ENCODE measurements at regions not wholly inside any gene's neighbourhood (a gene's known extent, or its start where the extent isn't known, plus 50 kb on each side); places are given as distances from the start of the nearest gene placed in this dataset.
"Not testable (repeated sequence)": the region's sequence is repeated elsewhere in the genome, so short reads cannot be mapped to it uniquely, and the experiment has no call there.

DNA sequence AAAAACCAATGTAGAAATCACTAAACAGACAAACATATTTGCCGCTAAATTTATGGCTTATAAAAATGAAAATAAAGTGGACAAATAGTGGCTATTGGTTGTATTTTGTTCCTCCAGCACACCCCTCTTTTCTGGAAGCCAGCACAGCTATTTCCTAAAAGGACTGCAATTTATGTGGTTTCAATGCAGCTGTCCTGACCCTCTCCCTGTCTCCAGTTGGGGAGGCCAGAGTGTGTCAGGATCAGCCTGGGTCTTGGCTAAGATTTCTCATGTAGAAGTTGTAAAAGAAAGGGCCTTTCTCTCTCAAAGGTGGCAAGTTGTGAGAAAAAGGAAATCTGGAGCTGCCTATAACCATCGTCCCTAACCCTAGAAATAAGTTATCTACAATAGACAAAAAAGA, 165.6 kb downstream of the ALDH8A1 start:
- DNase-seq (ENCODE audit: low read depth) = no peak

DNA sequence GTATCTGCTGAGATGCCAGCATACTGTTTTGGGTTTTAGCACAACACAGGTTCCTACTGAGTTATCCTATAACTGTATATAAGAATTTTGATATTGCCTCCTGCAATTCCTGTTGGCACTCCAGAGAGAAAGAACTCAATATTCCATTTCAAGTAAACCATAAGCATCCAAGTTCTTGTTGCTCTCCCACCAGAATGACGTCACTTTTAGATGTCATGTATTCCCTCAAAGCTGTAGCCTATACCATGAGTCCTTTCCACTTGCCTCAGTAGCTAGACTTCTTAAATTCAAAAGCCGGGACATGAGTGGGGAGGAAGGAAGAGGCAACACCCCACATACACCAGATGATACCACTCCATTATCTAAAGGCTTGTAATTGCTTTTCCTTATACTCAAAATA, 171.5 kb downstream of the ALDH8A1 start:
- no peak for DNase-seq (ENCODE audit: low read depth)

DNA sequence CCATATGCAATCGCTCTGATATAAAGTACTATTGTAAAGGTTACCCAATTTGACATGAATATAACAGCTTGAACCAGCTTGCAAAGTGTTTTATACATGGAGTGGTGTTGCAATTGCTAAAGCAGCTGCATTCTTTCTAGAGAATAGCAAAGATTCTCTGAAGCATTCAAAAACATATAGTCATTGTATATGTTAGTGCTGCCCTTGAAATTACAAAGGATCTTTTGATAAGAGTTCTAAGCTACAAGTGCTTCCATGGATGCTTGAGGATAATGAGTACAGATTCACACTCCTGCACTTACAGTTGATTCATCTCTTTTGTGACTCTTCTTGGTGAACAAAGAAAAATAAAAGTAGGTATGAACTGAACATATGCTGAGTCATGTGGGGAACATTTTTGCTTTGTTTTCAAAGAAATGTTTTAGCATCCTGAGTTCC, 175.7 kb downstream of the ALDH8A1 start:
- DNase-seq (ENCODE audit: low read depth) = no peak

DNA sequence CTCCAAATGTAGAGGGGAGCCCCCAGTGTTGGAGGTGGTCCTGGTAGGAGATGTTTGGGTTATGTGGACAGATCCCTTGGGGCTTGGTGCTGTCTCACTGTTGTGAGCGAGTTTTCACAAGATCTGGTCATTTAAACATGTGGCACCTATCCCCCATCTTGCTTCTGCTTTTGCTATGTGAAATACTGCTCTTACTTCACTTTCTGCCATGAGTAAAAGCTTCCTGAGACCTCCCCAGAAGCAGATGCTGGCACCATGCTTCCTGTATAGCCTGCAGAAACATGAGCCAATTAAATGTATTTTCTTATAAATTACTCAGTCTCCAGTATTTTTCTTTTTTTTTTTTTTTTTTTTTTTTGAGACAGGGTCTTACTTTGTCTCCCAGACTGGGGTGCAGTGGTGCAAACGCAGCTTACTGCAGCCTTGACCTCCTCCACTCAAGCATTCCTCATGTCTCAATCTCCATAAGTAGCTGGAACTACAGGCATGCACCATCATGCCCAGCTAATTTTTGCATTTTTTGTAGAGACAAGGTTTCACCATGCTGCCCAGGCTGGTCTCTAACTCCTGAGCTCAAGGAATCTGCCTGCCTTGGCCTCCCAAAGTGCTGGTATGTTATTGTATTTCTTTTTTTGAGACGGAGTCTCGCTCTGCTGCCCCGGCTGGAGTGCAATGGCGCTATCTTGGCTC, 177.1 kb downstream of the ALDH8A1 start:
- DNase-seq (ENCODE audit: low read depth) = no peak

DNA sequence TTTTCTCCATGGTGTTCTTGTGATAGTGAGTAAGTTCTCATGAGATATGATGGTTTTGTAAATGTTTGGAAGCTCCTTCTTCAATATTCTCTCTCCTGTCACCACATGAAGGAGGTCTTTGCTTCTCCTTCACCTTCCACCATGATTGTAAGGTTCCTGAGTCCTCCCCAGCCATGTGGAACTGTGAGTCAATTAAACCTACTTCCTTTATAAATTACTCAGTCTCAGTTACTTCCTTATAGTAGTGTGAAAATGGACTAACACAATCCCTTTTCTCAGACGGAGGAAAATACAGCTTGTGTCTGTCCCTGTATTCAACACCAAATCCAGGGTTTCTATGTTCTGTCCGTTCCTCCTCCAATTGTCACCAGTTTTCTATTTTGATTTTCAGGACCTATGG, 181.0 kb downstream of the ALDH8A1 start:
- DNase-seq (ENCODE audit: low read depth) = no peak

DNA sequence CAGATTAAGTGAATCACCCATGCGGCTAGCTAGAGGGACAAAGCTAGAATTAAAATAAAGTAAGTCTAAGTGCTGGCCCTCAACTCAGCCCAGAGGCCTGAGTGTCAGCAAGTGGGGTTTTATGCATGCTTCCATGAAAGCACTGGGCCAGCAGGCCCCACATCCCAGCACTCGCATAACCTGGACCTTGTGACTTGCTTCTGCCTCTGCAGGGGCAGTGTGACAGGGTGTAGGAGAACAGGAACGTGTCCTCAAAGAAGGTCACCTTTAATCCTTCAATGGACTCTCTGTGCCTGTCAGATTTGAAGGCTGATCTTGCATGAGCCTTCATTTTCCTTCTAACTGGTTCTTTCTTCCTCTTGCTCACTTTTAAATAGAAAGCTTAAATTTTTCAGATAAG, 183.4 kb downstream of the ALDH8A1 start:
- no peak for DNase-seq (ENCODE audit: low read depth)

DNA sequence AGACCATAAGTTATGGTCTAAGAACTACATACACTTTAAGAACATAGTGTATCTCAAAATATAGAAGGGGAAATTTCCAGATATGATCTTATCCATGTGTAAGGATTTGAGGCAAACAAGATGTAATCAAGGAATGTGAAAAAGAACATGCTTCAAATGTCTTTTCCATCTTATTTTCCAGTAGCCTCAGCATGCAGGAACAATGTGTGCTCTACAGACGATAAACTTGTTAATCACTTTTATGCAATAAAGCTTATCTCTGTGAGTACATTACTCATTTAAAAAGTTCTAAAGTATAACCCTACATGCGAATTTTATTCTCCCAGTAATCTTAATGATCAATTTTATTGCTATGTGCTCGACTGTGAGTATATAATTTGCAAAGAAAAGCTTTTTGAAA, 185.2 kb downstream of the ALDH8A1 start:
- DNase-seq (ENCODE audit: low read depth) = no peak

DNA sequence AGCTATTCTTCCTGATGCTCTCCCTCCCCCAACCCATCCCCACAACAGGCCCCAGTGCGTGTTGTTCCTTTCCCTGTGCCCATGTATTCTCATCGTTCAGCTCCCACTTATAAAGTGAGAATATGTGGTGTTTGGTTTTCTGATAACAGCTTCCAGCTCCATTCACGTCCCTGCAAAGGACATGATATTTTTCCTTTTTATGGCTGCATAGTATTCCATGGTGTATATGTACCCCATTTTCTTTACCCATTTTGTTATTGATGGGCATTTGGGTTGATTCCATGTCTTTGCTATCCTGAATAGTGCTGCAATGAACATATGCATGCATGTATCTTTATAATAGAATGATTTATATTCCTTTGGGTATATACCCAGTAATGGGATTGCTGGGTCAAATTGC, 186.3 kb downstream of the ALDH8A1 start:
- not testable (repeated sequence) for DNase-seq (ENCODE audit: low read depth)

DNA sequence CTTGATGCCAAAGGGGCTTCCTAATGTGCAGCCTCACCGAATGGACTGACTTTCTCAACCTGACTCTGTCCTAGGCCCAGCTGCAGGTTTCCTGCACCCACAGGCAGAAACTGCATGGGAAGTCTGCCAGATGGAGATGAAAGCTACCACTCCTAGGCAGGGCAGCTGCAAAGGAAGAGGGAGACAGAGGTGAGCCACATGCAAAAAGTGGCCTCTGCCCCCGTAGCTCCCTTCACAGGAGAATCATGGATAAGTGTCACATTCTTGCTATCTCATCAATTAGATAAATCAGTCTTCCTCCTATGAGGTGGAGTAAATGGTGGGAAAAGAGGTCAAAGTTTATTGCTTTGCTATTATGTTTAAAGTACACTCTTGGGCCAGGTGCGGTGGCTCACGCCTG, 191.3 kb downstream of the ALDH8A1 start:
- DNase-seq (ENCODE audit: low read depth) = no peak

DNA sequence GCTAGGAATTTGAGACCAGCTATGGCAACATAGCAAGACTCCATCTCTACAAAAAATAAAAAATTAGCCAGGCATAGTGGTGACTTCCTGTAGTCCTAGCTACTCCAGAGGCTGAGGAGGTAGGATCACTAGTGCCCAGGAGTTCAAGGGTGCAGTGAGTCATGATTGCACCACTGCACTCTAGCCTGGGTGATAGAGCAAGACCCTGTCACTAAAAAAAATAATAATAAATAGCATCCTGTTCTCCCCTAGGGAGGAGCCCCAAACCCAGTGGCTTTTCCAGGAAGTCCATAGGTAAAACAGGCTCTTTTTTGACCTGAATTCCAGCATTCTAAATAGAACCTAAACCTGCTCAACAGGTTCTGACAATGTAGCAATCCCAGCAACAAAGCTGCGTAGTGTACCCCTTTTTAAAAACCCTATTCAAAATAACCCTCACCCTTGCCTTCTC, 192.0 kb downstream of the ALDH8A1 start:
- DNase-seq (ENCODE audit: low read depth) = no peak

DNA sequence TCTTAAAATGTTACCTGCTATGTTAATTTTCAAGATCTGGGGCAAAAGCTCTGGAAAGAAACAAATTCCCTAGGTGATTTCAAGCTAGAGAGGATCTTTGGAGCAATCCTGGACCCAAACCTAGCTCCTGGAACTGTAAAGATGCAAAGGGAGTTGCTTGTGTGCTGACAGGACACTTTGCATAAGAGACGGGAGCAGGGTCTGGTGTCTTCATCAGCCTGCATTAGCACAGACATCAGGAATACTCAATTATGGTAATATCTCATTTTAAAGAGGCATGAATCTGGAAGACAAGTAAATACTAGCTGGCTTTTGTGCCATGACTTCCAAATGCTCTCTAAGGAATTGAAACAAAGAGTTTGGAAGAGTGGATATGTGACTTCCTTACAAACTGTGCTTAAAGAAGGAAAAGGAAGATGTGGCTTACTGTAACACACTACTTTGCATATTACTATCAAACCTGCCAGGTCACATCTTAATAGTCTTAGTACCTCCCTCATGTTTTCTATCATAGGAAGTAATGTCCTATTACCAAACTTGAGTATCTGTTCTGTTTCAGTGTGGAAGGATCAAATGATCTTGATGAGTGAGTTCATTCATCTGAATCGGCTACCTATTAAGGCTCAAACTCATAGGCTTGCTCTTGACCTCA, 193.4 kb downstream of the ALDH8A1 start:
- no peak for DNase-seq (ENCODE audit: low read depth)

DNA sequence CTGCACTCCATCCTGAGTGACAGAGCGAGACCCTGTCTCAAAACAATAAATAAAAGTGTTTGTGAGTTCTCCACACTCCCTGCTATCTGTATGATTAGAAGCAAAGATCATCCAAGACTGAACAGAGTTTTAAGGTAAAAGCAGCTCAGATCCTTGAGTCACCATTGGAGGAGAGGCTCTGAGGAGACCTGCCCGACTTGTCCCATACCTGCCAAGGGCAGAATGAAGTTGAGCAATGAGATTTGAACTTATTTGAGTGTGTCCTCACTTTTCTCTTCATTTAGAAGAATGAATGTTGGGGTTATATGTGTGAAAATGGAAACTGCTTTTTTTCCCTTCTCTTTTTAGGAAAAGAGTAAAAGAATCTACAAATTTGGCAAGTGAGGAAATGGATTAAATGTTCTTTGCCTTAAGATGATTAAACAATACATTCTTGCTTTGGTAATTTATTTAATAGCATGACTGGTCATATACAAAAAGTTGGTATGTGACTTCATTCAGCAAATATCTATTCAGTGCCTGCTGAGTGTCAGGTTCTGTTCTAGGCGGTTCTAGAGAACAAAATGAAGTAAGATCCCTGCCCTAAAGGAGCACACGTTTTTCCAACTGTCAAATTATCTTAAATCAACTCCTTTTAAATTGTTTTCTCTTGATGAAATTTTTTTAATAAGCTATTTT, 195.7 kb downstream of the ALDH8A1 start:
- DNase-seq (ENCODE audit: low read depth) = no peak

DNA sequence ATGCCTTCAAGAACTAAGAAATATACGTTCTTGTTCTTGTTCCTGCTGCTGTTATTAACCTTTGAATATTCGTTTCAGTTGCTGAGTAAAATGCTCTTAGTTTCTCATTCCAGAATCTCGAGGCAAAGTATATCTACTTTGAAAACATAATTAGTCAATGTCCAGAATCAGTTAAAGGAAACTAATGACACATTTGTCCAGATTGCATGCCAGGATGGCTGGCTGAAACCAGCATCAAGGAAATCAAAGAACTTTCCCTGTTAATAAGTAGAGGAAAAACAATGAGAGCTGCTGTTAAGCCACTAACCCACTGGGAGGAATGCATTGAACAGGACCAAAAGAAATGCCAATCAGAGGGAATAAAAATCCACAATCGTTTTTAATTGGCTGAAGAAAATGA, 196.9 kb downstream of the ALDH8A1 start:
- DNase-seq (ENCODE audit: low read depth) = no peak

DNA sequence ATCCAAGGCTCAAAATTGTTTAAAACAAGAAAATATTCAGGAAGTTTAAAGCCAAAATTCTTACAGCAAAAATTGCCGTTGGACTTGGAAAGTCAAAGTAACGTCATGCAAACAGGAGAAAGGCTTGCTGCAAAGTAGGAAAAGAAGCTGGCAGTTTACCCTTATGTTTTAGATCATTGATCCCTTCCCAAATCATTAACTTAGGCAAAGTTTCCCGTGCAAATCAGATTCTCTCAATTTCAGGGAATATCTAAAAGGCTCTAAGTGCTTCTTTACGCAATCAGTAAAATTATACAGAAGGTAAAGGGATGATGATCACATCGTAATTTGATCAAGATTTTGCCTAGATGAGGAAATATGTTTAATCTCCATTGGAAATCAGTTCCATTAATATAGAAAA, 197.5 kb downstream of the ALDH8A1 start:
- no peak for DNase-seq (ENCODE audit: low read depth)

DNA sequence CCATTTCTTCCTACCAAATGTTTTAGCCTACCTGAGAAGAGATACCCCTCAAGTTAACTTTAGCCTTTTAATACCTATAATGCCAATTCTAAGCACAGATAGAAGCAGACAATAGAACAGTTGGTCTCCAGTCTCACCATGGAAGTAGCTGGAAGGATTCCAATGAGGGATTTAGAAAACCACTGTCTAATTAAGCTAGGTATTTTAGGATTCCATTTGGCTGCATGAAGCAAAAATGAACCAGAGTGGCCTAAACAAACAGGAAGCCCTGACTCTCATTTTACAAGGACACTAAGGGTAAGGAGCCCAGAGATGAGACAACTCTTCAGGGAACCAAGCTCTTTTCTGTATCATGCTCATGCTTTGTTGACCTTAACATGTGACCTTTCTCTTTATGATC, 199.2 kb downstream of the ALDH8A1 start:
- no peak for DNase-seq (ENCODE audit: low read depth)

DNA sequence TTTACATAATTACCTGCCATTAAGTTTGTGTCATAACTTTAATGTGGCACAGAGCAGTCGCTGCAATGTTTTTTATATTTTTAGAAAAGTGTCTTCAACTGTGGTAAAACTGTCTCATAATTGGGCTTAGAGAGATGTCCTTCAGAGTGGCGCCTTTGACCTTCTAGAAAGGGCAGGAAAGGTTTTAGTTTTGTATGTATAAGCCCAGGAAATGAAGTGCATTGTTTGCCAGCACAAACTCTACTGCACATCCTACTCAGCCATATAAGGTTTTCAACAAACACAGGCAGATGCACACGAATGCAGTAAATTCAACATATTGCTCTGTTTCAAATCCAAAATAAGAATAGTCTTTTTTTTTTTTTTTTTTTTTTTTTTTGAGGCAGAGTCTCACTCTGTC, 201.4 kb downstream of the ALDH8A1 start:
- DNase-seq (ENCODE audit: low read depth) = no peak

DNA sequence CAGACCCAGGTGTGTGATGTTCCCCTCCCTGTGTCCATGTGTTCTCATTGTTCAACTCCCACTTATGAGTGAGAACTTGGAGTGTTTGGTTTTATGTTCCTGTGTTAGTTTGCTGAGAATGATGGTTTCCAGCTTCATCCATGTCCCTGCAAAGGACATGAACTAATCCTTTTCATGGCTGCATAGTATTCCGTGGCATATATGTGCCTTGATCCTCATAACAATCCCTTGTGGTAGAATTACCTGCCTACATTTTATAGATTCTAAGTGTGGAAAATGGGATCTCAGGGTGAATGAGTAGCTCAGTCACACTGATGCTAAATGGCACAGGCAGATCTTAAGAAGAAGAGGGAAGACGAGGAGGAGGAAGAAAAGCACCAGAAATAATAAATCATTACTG, 202.7 kb downstream of the ALDH8A1 start:
- not testable (repeated sequence) for DNase-seq (ENCODE audit: low read depth)

DNA sequence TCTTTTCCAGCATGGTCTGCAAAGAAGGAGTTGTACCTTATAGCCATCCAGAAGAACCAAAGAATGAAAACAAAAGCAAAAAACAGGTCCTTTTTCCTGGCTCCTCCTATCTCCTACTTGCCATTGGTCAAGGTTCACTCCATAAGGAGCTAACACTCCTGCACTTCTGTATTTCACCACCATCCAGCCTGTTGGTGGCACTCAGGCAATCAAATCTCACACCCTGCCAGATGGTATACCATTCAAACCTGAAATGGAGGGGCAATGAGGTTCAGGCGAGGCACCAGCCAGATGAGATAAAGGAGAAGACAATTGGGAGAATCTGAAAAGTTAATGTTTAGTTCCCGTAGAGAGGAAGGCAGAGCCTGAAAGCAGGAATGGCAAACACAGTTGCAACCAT, 203.8 kb downstream of the ALDH8A1 start:
- DNase-seq (ENCODE audit: low read depth) = no peak

DNA sequence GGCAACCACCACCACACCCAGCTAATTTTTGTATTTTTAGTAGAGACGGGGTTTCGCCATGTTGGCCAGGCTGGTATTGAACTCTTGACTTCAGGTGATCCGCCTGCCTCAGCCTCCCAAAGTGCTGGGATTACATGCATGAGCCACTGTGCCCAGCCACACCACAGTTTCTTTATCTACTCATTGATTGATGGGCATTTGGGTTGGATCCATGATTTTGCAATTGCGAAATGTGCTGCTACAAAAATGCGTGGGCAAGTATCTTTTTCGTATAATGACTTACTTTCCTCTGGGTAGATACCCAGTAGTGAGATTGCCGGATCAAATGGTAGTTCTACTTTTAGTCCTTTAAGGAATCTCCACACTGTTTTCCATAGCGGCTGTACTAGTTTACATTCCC, 204.7 kb downstream of the ALDH8A1 start:
- DNase-seq (ENCODE audit: low read depth) = not testable (repeated sequence)

DNA sequence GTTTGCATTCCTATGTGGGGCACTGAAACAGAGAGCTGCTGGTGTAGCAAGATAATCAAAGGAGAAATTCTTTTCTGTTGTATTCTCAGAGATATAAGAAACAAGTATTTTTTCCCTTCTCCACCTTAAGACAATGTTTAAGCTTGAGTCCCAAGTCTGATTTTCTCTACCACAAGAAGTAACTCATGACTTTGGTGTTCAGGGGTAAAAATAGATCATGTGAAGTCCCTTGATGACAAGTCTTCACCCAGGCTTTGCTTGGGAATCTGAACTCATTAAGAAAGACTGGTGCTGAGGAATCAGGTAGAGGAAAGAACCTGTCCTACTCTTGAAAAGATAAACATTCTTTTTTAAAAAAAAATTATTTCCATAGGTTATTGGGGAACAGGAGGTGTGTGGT, 205.6 kb downstream of the ALDH8A1 start:
- DNase-seq (ENCODE audit: low read depth) = no peak

DNA sequence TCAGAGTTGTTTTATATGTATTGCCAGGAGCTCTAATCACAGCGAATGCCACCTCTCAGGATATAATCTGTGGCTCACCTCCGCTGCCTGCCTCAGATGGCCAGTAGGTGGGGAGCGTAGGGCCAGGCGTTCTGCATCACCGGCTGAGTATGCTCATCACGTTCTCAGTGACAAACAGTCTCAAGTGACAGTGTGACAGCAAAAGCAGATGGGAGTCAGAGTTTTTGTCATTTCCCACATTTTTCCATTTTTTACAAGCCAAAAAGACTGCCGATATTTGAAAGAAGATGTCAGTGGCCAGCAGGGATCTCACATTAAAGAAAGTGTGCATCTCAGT, 208.7 kb downstream of the ALDH8A1 start:
- no peak for DNase-seq (ENCODE audit: low read depth)

DNA sequence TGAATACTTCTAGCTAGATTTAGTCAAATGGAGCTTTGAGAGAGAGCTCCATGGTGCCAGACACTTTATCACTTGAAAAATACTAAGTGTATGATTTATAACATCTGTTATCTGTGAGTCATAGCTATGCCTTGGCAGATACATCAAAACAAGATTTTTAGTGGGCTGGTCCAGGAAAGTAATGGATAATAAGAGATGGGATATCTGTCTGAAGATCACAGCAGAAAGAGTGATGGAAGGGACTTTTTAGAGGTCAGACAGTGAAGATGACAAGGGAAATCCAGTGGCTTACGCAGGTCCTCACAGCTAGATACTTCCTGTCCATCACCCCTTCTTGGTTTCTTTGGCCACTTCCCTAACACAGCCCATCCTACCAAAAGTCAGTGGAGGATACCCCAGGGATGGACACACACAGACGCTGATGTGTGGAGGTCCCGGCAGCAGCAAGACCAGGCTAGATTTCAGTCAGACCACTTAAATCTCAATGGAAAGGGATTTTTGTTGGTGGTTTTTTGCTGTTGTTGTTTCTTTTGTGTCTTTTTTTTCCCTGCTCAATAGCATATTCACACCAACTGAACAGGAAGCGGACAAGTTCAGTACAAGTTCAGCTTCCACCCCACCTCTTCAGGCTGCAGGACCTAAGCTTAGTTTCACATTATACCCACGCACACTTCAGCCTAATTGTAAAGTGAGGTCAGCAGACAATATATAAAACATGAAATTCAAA, 209.3 kb downstream of the ALDH8A1 start:
- no peak for DNase-seq (ENCODE audit: low read depth)

DNA sequence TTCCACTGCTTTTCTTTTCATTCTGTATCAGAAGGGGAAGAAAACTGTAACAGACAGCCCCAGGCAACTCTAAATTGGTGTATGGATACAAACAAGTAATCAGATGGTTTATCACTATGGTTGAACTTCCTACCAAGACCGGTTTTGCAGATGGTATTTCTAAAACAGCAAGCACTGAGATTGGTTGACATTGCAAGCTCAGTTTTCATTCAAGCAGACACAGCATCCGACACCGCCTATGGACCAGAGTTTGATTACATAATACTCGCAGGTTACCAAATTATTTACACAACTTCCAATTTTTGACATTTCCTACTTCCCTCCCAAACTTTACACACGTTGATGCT, 209.9 kb downstream of the ALDH8A1 start:
- DNase-seq (ENCODE audit: low read depth) = no peak
